Activated B cell treated with CpG ODN at 0.5 μM for 24 hours (primary cell): ENCODE measurements at regions not wholly inside any gene's neighbourhood (a gene's known extent, or its start where the extent isn't known, plus 50 kb on each side); places are given as distances from the start of the nearest gene placed in this dataset.

Experiments
- ATAC-seq: fragments of 200-7000 bp; cut with Tn5 transposase; one replicate; pipeline ENCODE4 v1.10.0; 2021; ENCODE audit warnings: low read depth, mild to moderate bottlenecking, moderate library complexity
- CTCF ChIA-PET: fragments of 350-600 bp; sonication (Branson Sonifier 250); formaldehyde crosslinking; loops from one replicate; lab custom pipeline; 2021; ENCODE audit warnings: antibody characterized with exemption; lab: Charles Lee
- POLR2A ChIA-PET: fragments of 350-600 bp; sonication (Branson Sonifier 250); formaldehyde crosslinking; loops from one replicate; lab custom pipeline; 2021; ENCODE audit warnings: antibody characterized with exemption; lab: Charles Lee
- DNase-seq: peaks from one replicate; pipeline ENCODE4 v3.0.0; 2022
- H3K27ac Mint-ChIP-seq: one replicate; pipeline ENCODE4 v1.8.0; 2020; ENCODE audit warnings: mixed read lengths
- H3K27me3 Mint-ChIP-seq: one replicate; pipeline ENCODE4 v1.8.0; 2021; ENCODE audit warnings: mixed read lengths
- H3K36me3 Mint-ChIP-seq: one replicate; pipeline ENCODE4 v1.8.0; 2021; ENCODE audit warnings: low read depth, mixed read lengths
- H3K4me1 Mint-ChIP-seq: one replicate; pipeline ENCODE4 v1.8.0; 2021; ENCODE audit warnings: mixed read lengths
- H3K4me3 Mint-ChIP-seq: one replicate; pipeline ENCODE4 v1.8.0; 2020; ENCODE audit warnings: mild to moderate bottlenecking, mixed read lengths
- H3K9me3 Mint-ChIP-seq: one replicate; pipeline ENCODE4 v1.8.0; 2020; ENCODE audit warnings: mixed read lengths
- CTCF ChIP-seq: fragments of 200-600 bp; IDR thresholded peaks from one replicate; pipeline ENCODE4 v1.8.0; 2022; ENCODE audit warnings: antibody characterized with exemption, mild to moderate bottlenecking
- intact Hi-C: fragments of 100-400 bp; cut with micrococcal nuclease; formaldehyde crosslinking; loops from one replicate; pipeline ENCODE4 v1.15.1; 2024

GRCh38 chr1:55958498-55958897 is 620.9 kb downstream of the PLPP3 start:
- ATAC-seq (no peak), DNase-seq (no peak)
- Mint-ChIP-seq H3K27ac (no peak overlapping the region), H3K36me3 (no peaks in the 10 kb centered on the region), H3K27me3 (peaks cover 9% of the 10 kb centered on the region), H3K4me1 (no peaks in the 10 kb centered on the region), H3K4me3 (no peak overlapping the region), H3K9me3 (no peaks in the 10 kb centered on the region)
- ChIA-PET POLR2A (no interaction called here), CTCF (no interaction called here)
- no peak for TF ChIP-seq CTCF
- intact Hi-C loops, result no loop called here

- Mint-ChIP-seq H3K27me3 (peaks cover 4% of the 10 kb centered on the region), H3K36me3 (no peaks in the 10 kb centered on the region), H3K27ac (no peak overlapping the region), H3K4me3 (no peak overlapping the region), H3K4me1 (no peaks in the 10 kb centered on the region), H3K9me3 (no peaks in the 10 kb centered on the region)
- CTCF ChIA-PET, result no interaction called here
- no peak for ATAC-seq
- POLR2A ChIA-PET, result no interaction called here
- DNase-seq, result no peak
- no peak for TF ChIP-seq CTCF
- intact Hi-C loops, result no loop called here
These were observed 622.1 kb downstream of the PLPP3 start for GRCh38 chr1:55957276-55957675.

- intact Hi-C loops, result no loop called here
- ChIA-PET POLR2A (no interaction called here), CTCF (no interaction called here)
- Mint-ChIP-seq H3K4me3 (no peak overlapping the region), H3K9me3 (no peaks in the 10 kb centered on the region), H3K27me3 (peaks cover 4% of the 10 kb centered on the region), H3K27ac (no peak overlapping the region), H3K4me1 (no peaks in the 10 kb centered on the region), H3K36me3 (no peaks in the 10 kb centered on the region)
- no peak for ATAC-seq
- TF ChIP-seq CTCF, result no peak
- DNase-seq, result no peak
These were observed 624.2 kb downstream of the PLPP3 start for GRCh38 chr1:55955016-55955621.

- H3K36me3 Mint-ChIP-seq, result no peaks in the 10 kb centered on the region
- no peak for ATAC-seq
- no peak for DNase-seq
These were observed 628.1 kb downstream of the PLPP3 start for GRCh38 chr1:55951291-55951690.

GRCh38 chr1:55947446-55947845 is 631.9 kb downstream of the PLPP3 start:
- no peak for ATAC-seq

More at GRCh38 chr1:55951291-55951690, 628.1 kb downstream of the PLPP3 start:
- intact Hi-C loops, result no loop called here
- ChIA-PET CTCF (no interaction called here), POLR2A (no interaction called here)
- H3K27me3 Mint-ChIP-seq, result peaks cover 6% of the 10 kb centered on the region
- no peaks in the 10 kb centered on the region for H3K4me1 Mint-ChIP-seq
- H3K9me3 Mint-ChIP-seq, result no peaks in the 10 kb centered on the region
- no peak for TF ChIP-seq CTCF
- H3K4me3 Mint-ChIP-seq, result no peak overlapping the region
- H3K27ac Mint-ChIP-seq, result no peak overlapping the region

More at GRCh38 chr1:55947446-55947845, 631.9 kb downstream of the PLPP3 start:
- Mint-ChIP-seq H3K4me3 (no peak overlapping the region), H3K4me1 (no peaks in the 10 kb centered on the region), H3K27me3 (peaks cover 3% of the 10 kb centered on the region), H3K9me3 (no peaks in the 10 kb centered on the region), H3K36me3 (no peaks in the 10 kb centered on the region), H3K27ac (no peak overlapping the region)
- DNase-seq, result no peak
- POLR2A ChIA-PET, result interaction anchor here (0.7 kb wide), 1 partner anchor 34 kb away, joined by 3 read pairs; no protein-coding TSS in a partner anchor
- no peak for TF ChIP-seq CTCF
- CTCF ChIA-PET, result no interaction called here
- intact Hi-C loops, result no loop called here
